GM18868 (cell line): ENCODE measurements at regions not wholly inside any gene's neighbourhood (a gene's known extent, or its start where the extent isn't known, plus 50 kb on each side); places are given as distances from the start of the nearest gene placed in this dataset.

Experiments used
- ATAC-seq: cut with Tn5 transposase; IDR thresholded peaks from one replicate; pipeline ENCODE4 v1.9.1; 2021; ENCODE audit warnings: mild to moderate bottlenecking, moderate library complexity; ENCODE audit not compliant: unreplicated experiment

GRCh38 chr2:34660741-34661140 is 1061.6 kb upstream of the FAM98A start:
- ATAC-seq: no peak

- ATAC-seq: peak; percentile 49
Measured at GRCh38 chr2:34656632-34657031, 1057.5 kb upstream of the FAM98A start.

- no peak for ATAC-seq
Measured at GRCh38 chr2:34652636-34653035, 1053.5 kb upstream of the FAM98A start.

GRCh38 chr2:34646901-34647300 is 1047.8 kb upstream of the FAM98A start:
- no peak for ATAC-seq

- no peak for ATAC-seq
Measured at GRCh38 chr2:34632327-34632726, 1033.2 kb upstream of the FAM98A start.

- ATAC-seq: no peak
Measured at GRCh38 chr2:34627003-34627402, 1027.9 kb upstream of the FAM98A start.

- no peak for ATAC-seq
Measured at GRCh38 chr2:34604164-34604563, 1005.1 kb upstream of the FAM98A start.

GRCh38 chr2:34602262-34602661 is 1003.2 kb upstream of the FAM98A start:
- ATAC-seq: peak; percentile 71

DNA sequence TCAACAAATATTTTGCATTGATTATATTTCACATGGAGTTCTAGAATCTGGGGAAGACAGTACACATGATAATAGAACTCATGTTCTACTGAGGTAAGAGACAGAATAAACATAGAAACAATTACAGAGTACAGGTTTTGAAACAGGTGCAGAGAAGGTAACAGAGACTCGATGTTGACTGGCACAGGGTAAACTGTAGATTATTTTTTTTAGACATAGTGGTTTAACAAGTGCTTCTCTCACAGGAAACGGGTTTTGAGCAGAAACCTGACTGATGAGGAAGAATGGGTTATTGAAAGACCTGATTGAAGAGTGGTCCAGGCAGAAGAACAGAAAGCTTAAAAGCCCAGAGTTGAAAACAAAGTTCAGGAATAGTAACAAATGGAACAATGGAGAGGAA is 1002.5 kb upstream of the FAM98A start:
- no peak for ATAC-seq

- ATAC-seq: no peak
Measured at GRCh38 chr2:34578641-34579040, 979.5 kb upstream of the FAM98A start.

DNA sequence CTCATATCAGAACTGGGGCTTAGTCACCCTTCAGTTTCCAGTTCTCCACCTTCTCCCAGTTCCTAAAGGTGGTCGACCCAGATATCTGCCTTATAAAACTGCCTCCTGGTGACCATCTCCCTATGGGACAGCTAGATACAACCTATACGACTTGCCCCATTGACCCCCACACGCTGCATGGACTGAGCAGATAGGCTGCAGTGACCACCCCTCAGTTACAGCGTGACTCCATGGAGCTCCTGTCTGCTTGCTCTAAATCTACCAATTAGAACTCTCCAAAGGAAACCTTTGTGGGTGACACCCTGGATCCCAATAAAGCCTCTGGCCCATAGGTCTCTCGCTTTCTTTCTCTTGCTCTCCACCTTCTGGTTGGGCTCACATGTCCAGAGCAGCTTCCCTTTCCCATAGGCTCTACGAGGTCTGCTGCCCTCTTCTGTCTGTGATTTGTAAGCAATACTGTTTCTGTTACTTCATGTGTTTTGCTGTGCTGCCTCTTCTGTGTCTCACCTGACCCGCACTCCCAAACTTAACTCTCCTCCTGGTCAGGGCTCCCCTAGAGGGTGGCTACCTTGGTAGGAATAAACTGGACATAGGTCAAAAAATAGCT is 971.3 kb upstream of the FAM98A start:
- peak; percentile 66 for ATAC-seq

DNA sequence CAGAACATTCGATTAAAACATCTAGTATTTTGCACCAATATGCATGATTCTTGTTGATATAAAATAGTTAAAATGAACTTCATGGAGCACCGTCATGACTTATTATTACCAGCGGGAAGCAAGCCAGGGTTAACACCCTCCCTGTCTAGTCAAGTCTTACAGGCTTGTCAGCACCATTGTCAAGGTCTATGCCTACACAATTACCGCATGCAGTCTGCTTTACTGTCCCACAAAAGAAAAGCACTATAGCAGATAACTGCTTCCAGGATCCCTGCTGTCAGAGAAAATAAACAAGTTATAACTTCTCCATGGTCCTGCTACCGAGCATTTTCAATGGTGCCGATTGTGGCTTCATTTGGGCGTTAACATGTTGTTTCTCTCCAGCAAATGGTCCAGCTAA is 968.0 kb upstream of the FAM98A start:
- ATAC-seq: no peak

- ATAC-seq: no peak
Measured at GRCh38 chr2:34552337-34552736, 953.2 kb upstream of the FAM98A start.

DNA sequence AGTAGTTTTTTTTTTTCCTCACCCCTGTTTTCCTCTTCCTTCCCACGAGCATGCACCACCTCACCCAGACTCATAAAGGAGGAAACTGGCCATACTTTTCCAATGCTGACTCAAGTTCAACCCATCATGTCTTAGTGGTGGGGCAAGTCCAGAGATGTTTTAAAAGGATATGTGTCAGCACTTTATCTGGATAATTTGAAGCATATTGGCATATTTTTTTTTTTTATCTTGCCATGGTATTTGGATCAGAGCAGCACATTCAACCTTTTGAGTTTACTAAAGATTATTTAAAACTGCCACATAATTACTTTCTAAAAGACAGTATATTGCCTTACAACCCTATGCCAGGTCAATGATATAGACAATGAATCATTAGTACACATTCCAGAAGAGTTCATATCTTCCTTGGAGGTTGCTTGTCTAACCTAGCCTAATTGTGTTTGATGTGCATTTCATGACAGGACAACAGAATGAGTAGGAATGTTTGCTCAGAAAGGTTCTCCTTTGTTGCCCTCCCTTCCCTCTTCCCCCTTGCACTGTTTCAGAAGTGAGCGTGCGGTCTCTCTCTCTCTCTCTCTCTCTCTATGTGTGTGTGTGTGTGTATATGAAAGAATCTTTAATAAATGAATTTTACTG is 950.7 kb upstream of the FAM98A start:
- no peak for ATAC-seq

DNA sequence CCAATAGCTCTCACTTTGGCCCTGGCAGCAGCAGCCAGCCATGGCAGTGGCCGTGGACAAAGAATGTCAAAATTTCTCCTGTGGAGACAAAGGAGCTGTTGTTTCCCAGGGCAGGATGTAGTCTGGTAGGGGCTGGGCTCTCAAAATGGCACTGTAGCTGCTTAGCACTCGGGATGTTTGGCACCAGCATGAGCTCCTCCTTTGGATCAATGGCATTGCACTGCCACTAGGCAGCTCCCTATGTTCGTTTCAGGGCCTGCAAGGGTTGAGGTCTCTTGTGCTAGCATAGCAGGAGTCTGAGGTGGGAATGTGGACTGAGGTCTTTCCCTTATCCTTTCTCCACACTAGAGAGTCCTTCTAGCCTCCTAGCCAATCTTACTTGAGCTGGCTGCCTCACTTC is 948.8 kb upstream of the FAM98A start:
- ATAC-seq: no peak

- no peak for ATAC-seq
Measured at GRCh38 chr2:34547340-34547739, 948.2 kb upstream of the FAM98A start.

DNA sequence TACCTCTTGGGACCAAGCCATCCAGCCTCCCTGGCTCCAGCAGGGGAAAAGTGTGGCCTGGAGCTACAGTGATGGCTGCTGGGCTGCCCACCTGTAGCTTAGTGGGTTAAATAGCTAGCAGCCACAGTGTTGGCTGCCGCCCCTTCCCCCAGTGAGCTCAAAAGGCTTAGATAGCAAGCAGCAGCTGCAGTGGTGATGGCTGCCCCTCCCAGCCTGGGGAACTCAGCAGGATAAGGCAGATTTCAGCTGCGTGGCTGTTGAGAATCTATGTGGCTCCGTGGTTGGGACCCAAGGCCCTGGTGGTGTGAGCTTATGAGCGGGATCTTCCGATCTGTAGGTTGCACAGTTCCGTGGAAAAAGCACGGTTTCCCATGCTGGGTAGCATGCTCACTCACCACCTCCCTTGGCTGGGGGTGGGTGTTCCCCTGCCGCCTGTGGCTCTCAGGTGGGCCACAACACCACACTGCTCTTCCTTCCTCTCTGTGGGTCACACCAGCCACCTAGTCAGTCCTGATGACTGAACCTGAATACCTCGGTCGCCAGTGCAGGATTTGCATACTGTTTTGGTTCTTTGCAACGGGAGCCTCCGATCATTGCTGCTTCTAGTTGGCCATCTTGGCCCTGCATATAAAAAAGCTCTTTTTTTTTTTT is 946.5 kb upstream of the FAM98A start:
- ATAC-seq: no peak

- ATAC-seq: no peak
Measured at GRCh38 chr2:34534761-34535160, 935.7 kb upstream of the FAM98A start.

DNA sequence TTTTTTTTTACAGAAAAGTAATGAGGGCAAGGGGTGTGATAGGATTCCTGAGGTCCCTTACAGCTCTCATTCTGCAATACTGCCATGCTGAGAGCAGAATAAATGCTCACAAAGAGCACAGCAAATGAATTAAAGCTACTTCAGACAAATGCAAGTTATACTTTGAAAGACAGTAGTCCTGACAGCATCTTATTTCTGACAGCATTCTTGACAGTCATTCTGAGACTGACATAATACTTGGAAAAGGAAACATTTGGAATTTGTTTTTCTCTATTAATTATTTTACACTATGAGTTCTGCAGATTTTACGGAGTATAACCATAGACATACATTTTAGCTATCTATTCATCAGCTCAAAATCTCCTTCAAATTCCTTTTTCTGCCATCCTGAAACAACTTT is 935.2 kb upstream of the FAM98A start:
- no peak for ATAC-seq

DNA sequence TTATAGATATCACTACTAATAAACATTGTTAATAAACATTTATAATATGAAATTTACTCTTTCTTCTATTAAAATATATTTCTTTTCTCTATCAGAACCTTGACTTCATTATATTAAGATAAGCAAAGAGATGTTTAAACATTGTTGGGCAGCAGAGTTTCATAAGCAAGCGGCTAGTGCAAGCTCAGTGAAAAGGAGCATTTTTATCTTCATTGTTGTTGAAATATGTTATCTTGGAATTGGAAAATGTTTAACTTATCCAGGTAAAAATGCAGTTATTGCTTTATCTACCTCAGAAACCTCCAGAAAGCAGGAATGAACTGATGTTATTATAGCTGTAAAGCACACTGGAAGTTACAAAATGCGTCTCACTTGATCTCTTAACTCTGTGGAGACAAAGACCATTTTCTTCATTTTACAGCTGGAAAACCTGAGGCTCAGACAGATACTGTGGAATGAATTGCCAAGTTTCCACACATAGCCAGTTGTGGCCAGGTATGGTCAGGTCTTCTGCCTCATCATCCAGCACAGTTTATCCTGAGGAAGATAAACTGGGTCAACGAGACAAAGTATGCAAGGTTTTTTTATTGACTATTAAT is 934.6 kb upstream of the FAM98A start:
- no peak for ATAC-seq

DNA sequence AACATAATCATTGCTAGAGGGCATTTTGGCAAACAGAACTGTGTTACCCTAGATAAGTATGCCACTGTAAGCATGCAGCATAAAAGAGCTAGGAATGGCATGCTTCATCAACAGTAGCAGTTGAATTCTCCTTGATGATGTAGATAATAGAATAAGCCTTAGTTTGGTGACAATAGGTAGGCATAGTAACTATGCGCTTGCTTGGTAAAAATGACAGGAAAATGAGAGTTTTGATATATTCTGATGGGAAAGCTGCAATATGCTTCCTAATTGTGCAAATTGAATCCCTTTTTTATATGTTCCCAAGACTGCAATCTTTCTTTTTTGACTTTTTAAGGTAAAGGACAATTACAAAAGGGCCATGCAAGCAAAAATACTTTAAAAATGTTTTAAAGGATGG is 930.9 kb upstream of the FAM98A start:
- ATAC-seq: no peak

DNA sequence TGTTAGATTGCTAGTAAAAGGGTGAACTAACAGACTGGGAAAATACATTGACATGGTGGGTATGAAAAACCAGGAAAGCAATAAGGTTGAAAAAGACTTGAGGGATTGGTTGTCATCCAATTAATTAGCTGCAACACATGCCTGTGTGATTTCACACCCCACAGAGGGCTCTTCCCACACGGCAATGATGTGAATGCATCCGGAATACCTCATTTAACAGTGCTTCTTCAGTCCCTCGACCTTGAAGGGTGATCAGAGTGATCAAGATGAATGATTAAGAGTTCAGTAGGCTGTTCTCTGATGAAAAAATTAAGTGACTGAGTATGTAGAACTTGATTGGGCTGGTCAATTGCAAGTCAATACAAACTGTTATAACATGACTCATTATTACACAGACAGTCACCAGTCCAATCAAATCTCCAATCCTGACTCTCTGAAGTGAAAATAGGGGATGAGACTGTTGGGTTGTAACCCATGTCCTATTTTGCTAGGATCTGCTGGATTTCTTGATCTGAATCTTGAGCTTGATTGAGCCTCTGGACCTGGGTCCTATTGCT is 924.9 kb upstream of the FAM98A start:
- no peak for ATAC-seq
